H1 (cell line): ENCODE measurements at regions not wholly inside any gene's neighbourhood (a gene's known extent, or its start where the extent isn't known, plus 50 kb on each side); places are given as distances from the start of the nearest gene placed in this dataset.

Experiments used
- ASH2L ChIP-seq: fragments of 200-600, 300-600 bp; sonication (generic); IDR thresholded peaks from one replicate; pipeline ENCODE4 v1.7.1; 2017; ENCODE audit warnings: low read length
- BCL11A ChIP-seq, 2 experiments: IDR thresholded peaks; one replicate each; pipeline ENCODE4 v1.6.1; 2011; ENCODE audit warnings: low read depth in 2 of 2, low read length in 2 of 2, mild to moderate bottlenecking in 2 of 2
- BRCA1 ChIP-seq: IDR thresholded peaks from 2 replicates; pipeline ENCODE4 v1.6.1; 2012; ENCODE audit warnings: low read depth, low read length, improper control_type of control experiment
- EGR1 ChIP-seq: IDR thresholded peaks from 2 replicates; pipeline ENCODE4 v1.6.1; 2011; ENCODE audit warnings: low read depth, low read length, borderline replicate concordance
- EZH2 ChIP-seq: fragments of 200-600 bp; sonication (generic); IDR thresholded peaks from 2 replicates; pipeline ENCODE4 v1.7.1; 2012; ENCODE audit warnings: low read depth, mild to moderate bottlenecking, moderate library complexity, low read length, inconsistent platforms; ENCODE audit not compliant: severe bottlenecking
- POLR2A ChIP-seq, 2 experiments: IDR thresholded peaks; 1 replicate in 1 of 2; 2 replicates in 1 of 2; pipeline ENCODE4 v1.6.1; 2011; ENCODE audit warnings: low read depth in 2 of 2, low read length in 2 of 2, mild to moderate bottlenecking in 2 of 2; ENCODE audit errors: control extremely low read depth in 1 of 2
- YY1 ChIP-seq: IDR thresholded peaks from 2 replicates; pipeline ENCODE4 v1.6.1; 2011; ENCODE audit warnings: low read depth, mild to moderate bottlenecking, low read length
- ZNF274 ChIP-seq: IDR thresholded peaks from 2 replicates; pipeline ENCODE4 v1.7.0; 2012; ENCODE audit warnings: low read length, borderline replicate concordance; ENCODE audit errors: extremely low read depth
- TF ChIP-seq, protein P1 (sequence below): IDR thresholded peaks from 2 replicates; pipeline ENCODE4 v1.6.1; 2012; ENCODE audit warnings: inconsistent platforms
- TF ChIP-seq, protein P2 (sequence below), 3 experiments: IDR thresholded peaks; 1 replicate in 2 of 3; 2 replicates in 1 of 3; pipeline versions ENCODE4 v1.5.1 to v1.6.1; 2011; ENCODE audit warnings: low read length in 3 of 3, mild to moderate bottlenecking in 3 of 3, inconsistent platforms in 2 of 3, low read depth in 1 of 3, moderate library complexity in 1 of 3; ENCODE audit not compliant: insufficient read depth in 1 of 3; ENCODE audit errors: control extremely low read depth in 1 of 3
- TF ChIP-seq, protein P3 (sequence below): IDR thresholded peaks from 2 replicates; pipeline ENCODE4 v1.6.1; 2012; ENCODE audit warnings: inconsistent platforms

DNA sequence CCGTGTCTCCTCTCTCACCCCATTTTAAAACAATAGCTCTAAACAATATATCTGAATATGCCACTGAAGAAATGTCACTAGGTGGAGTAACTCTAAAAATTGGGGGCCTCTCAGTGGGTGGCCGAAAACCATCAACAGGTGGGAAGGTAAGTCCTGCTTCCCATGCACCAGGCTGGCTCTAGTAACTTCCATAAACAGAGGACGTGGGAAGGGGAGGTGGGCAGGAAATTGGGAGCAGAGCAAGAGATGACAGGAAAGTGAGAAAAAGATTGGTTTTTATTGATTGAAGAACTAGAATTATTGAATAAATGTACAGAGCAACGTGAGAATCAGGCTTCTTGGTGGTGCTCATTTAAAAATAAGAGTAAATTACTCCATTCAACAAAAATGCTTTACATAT, 170.4 kb downstream of the SOCS6 start:
- TF ChIP-seq, protein P1, sequence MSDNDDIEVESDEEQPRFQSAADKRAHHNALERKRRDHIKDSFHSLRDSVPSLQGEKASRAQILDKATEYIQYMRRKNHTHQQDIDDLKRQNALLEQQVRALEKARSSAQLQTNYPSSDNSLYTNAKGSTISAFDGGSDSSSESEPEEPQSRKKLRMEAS: no peak
- TF ChIP-seq, protein P2, sequence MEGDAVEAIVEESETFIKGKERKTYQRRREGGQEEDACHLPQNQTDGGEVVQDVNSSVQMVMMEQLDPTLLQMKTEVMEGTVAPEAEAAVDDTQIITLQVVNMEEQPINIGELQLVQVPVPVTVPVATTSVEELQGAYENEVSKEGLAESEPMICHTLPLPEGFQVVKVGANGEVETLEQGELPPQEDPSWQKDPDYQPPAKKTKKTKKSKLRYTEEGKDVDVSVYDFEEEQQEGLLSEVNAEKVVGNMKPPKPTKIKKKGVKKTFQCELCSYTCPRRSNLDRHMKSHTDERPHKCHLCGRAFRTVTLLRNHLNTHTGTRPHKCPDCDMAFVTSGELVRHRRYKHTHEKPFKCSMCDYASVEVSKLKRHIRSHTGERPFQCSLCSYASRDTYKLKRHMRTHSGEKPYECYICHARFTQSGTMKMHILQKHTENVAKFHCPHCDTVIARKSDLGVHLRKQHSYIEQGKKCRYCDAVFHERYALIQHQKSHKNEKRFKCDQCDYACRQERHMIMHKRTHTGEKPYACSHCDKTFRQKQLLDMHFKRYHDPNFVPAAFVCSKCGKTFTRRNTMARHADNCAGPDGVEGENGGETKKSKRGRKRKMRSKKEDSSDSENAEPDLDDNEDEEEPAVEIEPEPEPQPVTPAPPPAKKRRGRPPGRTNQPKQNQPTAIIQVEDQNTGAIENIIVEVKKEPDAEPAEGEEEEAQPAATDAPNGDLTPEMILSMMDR (IDR thresholded peaks at IDR 0.05; ENCODE audit: control extremely low read depth in 1 of 3, insufficient read depth in 1 of 3, low read depth in 1 of 3, low read length in 3 of 3): no peak
- no peak for TF ChIP-seq EZH2
- no peak for TF ChIP-seq ASH2L
- TF ChIP-seq BRCA1: no peak
- no peak for TF ChIP-seq EGR1
- TF ChIP-seq ZNF274: no peak
- no peak for TF ChIP-seq YY1
- TF ChIP-seq BCL11A (IDR thresholded peaks at IDR 0.05; ENCODE audit: low read depth in 2 of 2, low read length in 2 of 2): no peak
- TF ChIP-seq, protein P3, sequence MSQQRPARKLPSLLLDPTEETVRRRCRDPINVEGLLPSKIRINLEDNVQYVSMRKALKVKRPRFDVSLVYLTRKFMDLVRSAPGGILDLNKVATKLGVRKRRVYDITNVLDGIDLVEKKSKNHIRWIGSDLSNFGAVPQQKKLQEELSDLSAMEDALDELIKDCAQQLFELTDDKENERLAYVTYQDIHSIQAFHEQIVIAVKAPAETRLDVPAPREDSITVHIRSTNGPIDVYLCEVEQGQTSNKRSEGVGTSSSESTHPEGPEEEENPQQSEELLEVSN: no peak
- TF ChIP-seq POLR2A (IDR thresholded peaks at IDR 0.05; ENCODE audit: control extremely low read depth in 1 of 2, low read depth in 2 of 2, low read length in 2 of 2): no peak
